NCI-H82 treated with DMSO at 0.1 percent for 48 hours (cell line): ENCODE measurements at regions not wholly inside any gene's neighbourhood (a gene's known extent, or its start where the extent isn't known, plus 50 kb on each side); places are given as distances from the start of the nearest gene placed in this dataset.

ENCODE experiments used
- DNase-seq: peaks from one replicate; lab custom pipeline; 2025; ENCODE audit not compliant: unreplicated experiment; lab: John Stamatoyannopoulos, UW

GRCh38 chr5:2278825-2279456 is 396.2 kb upstream of the IRX4 start:
- DNase-seq: no peak

- no peak for DNase-seq
Measured at GRCh38 chr5:2277886-2278285, 395.2 kb upstream of the IRX4 start.

- no peak for DNase-seq
Measured at GRCh38 chr5:2276101-2276500, 393.4 kb upstream of the IRX4 start.

- no peak for DNase-seq
Measured at GRCh38 chr5:2272755-2273154, 390.0 kb upstream of the IRX4 start.

- DNase-seq: no peak
Measured at GRCh38 chr5:2272039-2272438, 389.3 kb upstream of the IRX4 start.

- no peak for DNase-seq
Measured at GRCh38 chr5:2271316-2271715, 388.6 kb upstream of the IRX4 start.

- DNase-seq: no peak
Measured at GRCh38 chr5:2270467-2270866, 387.7 kb upstream of the IRX4 start.

- DNase-seq: no peak
Measured at GRCh38 chr5:2269656-2270055, 386.9 kb upstream of the IRX4 start.

- no peak for DNase-seq
Measured at GRCh38 chr5:2267991-2268390, 385.3 kb upstream of the IRX4 start.

GRCh38 chr5:2266641-2267240 is 384.0 kb upstream of the IRX4 start:
- DNase-seq: no peak

- DNase-seq: no peak
Measured at GRCh38 chr5:2265341-2265740, 382.6 kb upstream of the IRX4 start.

- no peak for DNase-seq
Measured at GRCh38 chr5:2263763-2264162, 381.0 kb upstream of the IRX4 start.

GRCh38 chr5:2262620-2263019 is 379.9 kb upstream of the IRX4 start:
- DNase-seq: no peak

- DNase-seq: no peak
Measured at GRCh38 chr5:2261004-2261703, 378.4 kb upstream of the IRX4 start.

GRCh38 chr5:2260211-2261003 is 377.7 kb upstream of the IRX4 start:
- no peak for DNase-seq

GRCh38 chr5:2259494-2260107 is 376.9 kb upstream of the IRX4 start:
- no peak for DNase-seq

GRCh38 chr5:2258861-2259260 is 376.1 kb upstream of the IRX4 start:
- DNase-seq: no peak

GRCh38 chr5:2257326-2258244 is 374.9 kb upstream of the IRX4 start:
- no peak for DNase-seq

GRCh38 chr5:2256691-2257280 is 374.1 kb upstream of the IRX4 start:
- no peak for DNase-seq
